OCI-LY3 (cell line): ENCODE measurements at regions not wholly inside any gene's neighbourhood (a gene's known extent, or its start where the extent isn't known, plus 50 kb on each side); places are given as distances from the start of the nearest gene placed in this dataset.

ENCODE experiments used
- EZH2phosphoT487 ChIP-seq: fragments of 200-600 bp; shearing (Covaris generic); IDR thresholded peaks from 2 replicates; pipeline ENCODE4 v1.6.1; 2018; ENCODE audit warnings: antibody characterized with exemption, mixed run types, low read depth
- TF ChIP-seq, protein P1 (sequence below): fragments of 200-600, 300-600 bp; sonication (generic); IDR thresholded peaks from 2 replicates; pipeline ENCODE4 v1.5.1; 2014; ENCODE audit warnings: antibody characterized with exemption, low read length, low read depth

DNA sequence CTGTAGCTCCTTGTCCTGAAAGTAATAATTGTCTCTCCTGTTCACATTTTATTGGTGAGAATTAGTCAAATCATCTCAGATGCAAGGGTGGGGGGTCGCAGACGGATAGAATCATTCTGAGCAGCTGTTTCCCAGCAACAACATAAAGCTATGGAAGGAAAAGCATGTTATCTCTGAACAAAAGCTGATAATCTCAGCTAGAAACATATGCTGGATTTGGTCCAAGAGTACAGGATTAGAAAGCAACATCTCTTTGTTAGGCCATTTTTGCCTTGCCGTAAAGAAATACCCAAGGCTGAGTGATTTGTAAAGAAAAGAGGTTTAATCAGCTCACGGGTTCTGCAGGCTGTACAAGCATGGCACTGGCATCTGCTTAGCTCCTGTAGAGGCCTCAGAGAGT, 472.8 kb upstream of the BOD1L1 start:
- TF ChIP-seq, protein P1, sequence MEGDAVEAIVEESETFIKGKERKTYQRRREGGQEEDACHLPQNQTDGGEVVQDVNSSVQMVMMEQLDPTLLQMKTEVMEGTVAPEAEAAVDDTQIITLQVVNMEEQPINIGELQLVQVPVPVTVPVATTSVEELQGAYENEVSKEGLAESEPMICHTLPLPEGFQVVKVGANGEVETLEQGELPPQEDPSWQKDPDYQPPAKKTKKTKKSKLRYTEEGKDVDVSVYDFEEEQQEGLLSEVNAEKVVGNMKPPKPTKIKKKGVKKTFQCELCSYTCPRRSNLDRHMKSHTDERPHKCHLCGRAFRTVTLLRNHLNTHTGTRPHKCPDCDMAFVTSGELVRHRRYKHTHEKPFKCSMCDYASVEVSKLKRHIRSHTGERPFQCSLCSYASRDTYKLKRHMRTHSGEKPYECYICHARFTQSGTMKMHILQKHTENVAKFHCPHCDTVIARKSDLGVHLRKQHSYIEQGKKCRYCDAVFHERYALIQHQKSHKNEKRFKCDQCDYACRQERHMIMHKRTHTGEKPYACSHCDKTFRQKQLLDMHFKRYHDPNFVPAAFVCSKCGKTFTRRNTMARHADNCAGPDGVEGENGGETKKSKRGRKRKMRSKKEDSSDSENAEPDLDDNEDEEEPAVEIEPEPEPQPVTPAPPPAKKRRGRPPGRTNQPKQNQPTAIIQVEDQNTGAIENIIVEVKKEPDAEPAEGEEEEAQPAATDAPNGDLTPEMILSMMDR, result no peak
- no peak for TF ChIP-seq EZH2phosphoT487
